ENCODE measurements at regions not wholly inside any gene's neighbourhood (a gene's known extent, or its start where the extent isn't known, plus 50 kb on each side); places are given as distances from the start of the nearest gene placed in this dataset.

DNA sequence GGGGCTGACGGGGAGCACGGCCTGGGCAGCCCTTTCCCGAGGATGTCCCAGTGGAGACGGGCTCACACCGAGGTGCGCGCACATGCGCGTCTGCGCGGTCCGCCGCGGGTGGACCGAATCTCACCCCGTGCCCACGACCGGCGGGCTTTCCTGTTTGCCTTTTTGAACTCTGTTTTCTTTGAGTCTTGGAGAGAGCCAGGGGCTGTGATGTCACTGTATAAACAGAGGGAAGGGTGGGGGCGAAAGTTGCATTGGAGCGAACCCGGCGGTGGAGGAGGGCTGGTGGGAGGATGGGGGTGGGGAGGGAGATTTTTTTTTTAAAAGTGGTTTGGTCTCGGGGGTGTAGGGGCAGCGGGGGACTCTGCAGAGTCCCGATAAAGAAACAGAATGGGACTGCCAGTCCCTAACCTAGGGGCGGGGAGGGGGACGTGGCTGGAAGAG is 141.2 kb upstream of the CTAGE1 start:
- Histone ChIP-seq H2AFZ (ENCODE audit: insufficient read depth, low read depth, low read length, poor library complexity, severe bottlenecking) (no peak overlapping the region), H3K27me3 (ENCODE audit: control insufficient read depth in 2 of 2, insufficient read depth in 2 of 2, low read length in 2 of 2) (peaks cover 62 to 71% of the 10 kb centered on the region in 2 donors), H3K4me1 (ENCODE audit: control insufficient read depth in 1 of 2, insufficient read depth in 2 of 2, low read length in 2 of 2) (no peaks in the 10 kb centered on the region), H3K36me3 (replicated peaks in 1 of 2; ENCODE audit: control insufficient read depth in 1 of 2, insufficient read depth in 2 of 2, low read length in 2 of 2) (no peaks in the 10 kb centered on the region), H3K4me3 (replicated peaks in 1 of 3; ENCODE audit: low read depth in 2 of 3, low read length in 3 of 3) (no peak overlapping the region), H3K9me3 (replicated peaks in 1 of 2; ENCODE audit: control insufficient read depth in 1 of 2, insufficient read depth in 1 of 2, low read length in 2 of 2) (no peaks in the 10 kb centered on the region), H4K20me1 (ENCODE audit: insufficient read depth, low read length) (no peaks in the 10 kb centered on the region), H3K79me2 (ENCODE audit: insufficient read depth, low read length) (no peaks in the 10 kb centered on the region), H3K9ac (ENCODE audit: insufficient read depth, low read length, poor library complexity, severe bottlenecking) (no peak overlapping the region), H3K27ac (ENCODE audit: low read depth in 1 of 2, low read length in 2 of 2) (no peak overlapping the region), H3K4me2 (replicated peaks; ENCODE audit: extremely low read depth, low read length, poor library complexity, severe bottlenecking) (no peak overlapping the region)
- Mint-ChIP-seq H3K9me3 (peaks cover 0 to 8% (median 4%) of the 10 kb centered on the region in 7 donors), H3K27ac (no peak overlapping the region), H3K4me1 (peaks cover 2% of the 10 kb centered on the region), H3K36me3 (no peaks in the 10 kb centered on the region), H3K4me3 (peak overlapping the region in 1 of 2 donors; percentile 64), H3K27me3 (ENCODE audit: low read depth in 3 of 3) (peaks cover 40 to 60% (median 54%) of the 10 kb centered on the region in 3 donors)
- TF ChIP-seq, protein P1, sequence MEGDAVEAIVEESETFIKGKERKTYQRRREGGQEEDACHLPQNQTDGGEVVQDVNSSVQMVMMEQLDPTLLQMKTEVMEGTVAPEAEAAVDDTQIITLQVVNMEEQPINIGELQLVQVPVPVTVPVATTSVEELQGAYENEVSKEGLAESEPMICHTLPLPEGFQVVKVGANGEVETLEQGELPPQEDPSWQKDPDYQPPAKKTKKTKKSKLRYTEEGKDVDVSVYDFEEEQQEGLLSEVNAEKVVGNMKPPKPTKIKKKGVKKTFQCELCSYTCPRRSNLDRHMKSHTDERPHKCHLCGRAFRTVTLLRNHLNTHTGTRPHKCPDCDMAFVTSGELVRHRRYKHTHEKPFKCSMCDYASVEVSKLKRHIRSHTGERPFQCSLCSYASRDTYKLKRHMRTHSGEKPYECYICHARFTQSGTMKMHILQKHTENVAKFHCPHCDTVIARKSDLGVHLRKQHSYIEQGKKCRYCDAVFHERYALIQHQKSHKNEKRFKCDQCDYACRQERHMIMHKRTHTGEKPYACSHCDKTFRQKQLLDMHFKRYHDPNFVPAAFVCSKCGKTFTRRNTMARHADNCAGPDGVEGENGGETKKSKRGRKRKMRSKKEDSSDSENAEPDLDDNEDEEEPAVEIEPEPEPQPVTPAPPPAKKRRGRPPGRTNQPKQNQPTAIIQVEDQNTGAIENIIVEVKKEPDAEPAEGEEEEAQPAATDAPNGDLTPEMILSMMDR (IDR thresholded peaks at IDR 0.05): no peak
- intact Hi-C loops (cut with micrococcal nuclease): no loop called here
- DNase-seq: no peak
- WGBS (ENCODE audit: insufficient coverage): 9% methylated on average over 22 of the region's 28 CpGs

DNA sequence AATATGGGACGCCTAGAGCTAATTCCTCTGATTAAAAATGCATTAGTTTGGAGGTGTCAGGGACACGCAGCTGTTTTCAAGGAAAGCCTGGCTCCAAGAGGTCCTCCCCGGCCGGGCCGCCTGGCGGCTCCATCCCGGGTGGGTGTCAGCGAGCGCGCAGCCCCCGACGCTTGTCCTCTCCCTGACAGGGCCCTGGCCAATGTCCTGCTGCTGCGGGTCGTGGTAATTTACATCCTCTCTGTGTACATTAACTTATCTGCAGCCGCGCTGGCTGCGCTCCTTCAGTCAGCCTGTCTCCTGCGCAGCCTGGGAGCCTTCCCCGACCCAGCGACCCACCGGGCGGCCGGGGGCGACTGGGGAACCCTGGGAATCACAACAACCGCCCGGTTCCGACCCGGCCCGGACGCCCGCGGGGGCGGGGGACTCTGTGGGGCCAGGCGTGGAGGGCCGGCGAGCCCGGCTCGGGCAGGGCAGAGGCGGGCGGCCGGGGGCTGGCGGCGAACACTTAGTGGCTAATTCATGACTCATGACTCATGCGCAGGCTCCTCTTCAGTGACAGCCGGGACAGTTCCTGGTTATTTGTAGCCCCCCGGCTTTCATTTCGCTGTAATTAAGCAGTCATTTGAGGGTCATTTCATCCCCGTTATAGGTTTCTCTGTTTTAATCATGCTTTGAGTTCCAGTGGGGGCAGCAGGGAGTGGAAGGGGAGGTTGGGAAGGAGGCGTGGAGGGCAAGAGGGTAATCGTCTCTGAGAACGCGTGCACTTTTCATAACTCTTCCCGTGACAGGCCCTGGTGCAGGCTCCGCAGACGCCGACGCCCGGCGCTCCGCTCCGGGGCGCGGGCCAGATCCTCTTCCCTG is 141.9 kb upstream of the CTAGE1 start:
- TF ChIP-seq, protein P1 (IDR thresholded peaks at IDR 0.05): no peak
- Mint-ChIP-seq H3K27me3 (ENCODE audit: low read depth in 3 of 3) (peaks cover 40 to 60% (median 54%) of the 10 kb centered on the region in 3 donors), H3K27ac (peak overlapping the region in 1 of 7 donors; percentile 17), H3K4me1 (peaks cover 2% of the 10 kb centered on the region), H3K36me3 (no peaks in the 10 kb centered on the region), H3K9me3 (peaks cover 0 to 8% (median 4%) of the 10 kb centered on the region in 7 donors), H3K4me3 (peak overlapping the region; percentile 37 to 85)
- no peaks in the 10 kb centered on the region for H3K36me3 ChIP-seq (replicated peaks in 1 of 2; ENCODE audit: control insufficient read depth in 1 of 2, insufficient read depth in 2 of 2, low read length in 2 of 2)
- under 1% methylated on average over 61 of the region's 63 CpGs for WGBS (ENCODE audit: insufficient coverage)
- peaks cover 62 to 73% of the 10 kb centered on the region in 2 donors for H3K27me3 ChIP-seq (ENCODE audit: control insufficient read depth in 2 of 2, insufficient read depth in 2 of 2, low read length in 2 of 2)
- intact Hi-C loops (cut with micrococcal nuclease): no loop called here
- no peaks in the 10 kb centered on the region for H3K79me2 ChIP-seq (ENCODE audit: insufficient read depth, low read length)
- H3K4me2 ChIP-seq (replicated peaks; ENCODE audit: extremely low read depth, low read length, poor library complexity, severe bottlenecking): peak overlapping the region; percentile 1
- no peak overlapping the region for H2AFZ ChIP-seq (ENCODE audit: insufficient read depth, low read depth, low read length, poor library complexity, severe bottlenecking)
- H4K20me1 ChIP-seq (ENCODE audit: insufficient read depth, low read length): no peaks in the 10 kb centered on the region
- H3K27ac ChIP-seq (ENCODE audit: low read depth in 1 of 2, low read length in 2 of 2): no peak overlapping the region
- no peak for DNase-seq
- no peak overlapping the region for H3K9ac ChIP-seq (ENCODE audit: insufficient read depth, low read length, poor library complexity, severe bottlenecking)
- H3K9me3 ChIP-seq (replicated peaks in 1 of 2; ENCODE audit: control insufficient read depth in 1 of 2, insufficient read depth in 1 of 2, low read length in 2 of 2): no peaks in the 10 kb centered on the region
- H3K4me3 ChIP-seq (replicated peaks in 1 of 3; ENCODE audit: low read depth in 2 of 3, low read length in 3 of 3): no peak overlapping the region
- no peaks in the 10 kb centered on the region for H3K4me1 ChIP-seq (ENCODE audit: control insufficient read depth in 1 of 2, insufficient read depth in 2 of 2, low read length in 2 of 2)

Measured in CD14-positive monocyte (primary cell).